ENCODE measurements at regions not wholly inside any gene's neighbourhood (a gene's known extent, or its start where the extent isn't known, plus 50 kb on each side); places are given as distances from the start of the nearest gene placed in this dataset.
"Not testable (repeated sequence)": the region's sequence is repeated elsewhere in the genome, so short reads cannot be mapped to it uniquely, and the experiment has no call there.

DNA sequence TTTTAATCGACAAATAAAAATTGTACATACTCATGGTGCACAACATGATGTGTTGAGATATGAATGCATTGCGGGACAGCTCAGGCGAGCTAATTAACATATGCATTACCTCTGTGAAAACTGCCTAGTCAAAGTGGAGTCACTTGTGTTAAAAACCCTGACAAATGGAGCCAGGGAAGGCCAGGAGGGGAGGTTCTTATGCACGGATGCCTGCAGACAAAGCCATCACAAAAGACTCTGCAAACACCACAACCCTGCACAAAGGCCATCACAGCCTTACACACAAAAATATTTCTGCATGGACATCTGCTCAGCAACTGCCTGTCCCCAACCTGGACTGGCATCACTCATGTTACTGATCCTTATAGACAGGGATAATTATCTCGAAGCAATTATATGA, 204.4 kb upstream of the AJAP1 start:
- no peak for FAIRE-seq

GRCh38 chr1:4452701-4453100, 201.7 kb upstream of the AJAP1 start:
- no peak for FAIRE-seq
- no peak for DNase-seq (ENCODE audit: insufficient read length, low spot score)

More for the DNA sequence above, 204.4 kb upstream of the AJAP1 start:
- DNase-seq (ENCODE audit: insufficient read length, low spot score) = no peak

- FAIRE-seq (no peak), DNase-seq (ENCODE audit: insufficient read length, low spot score) (no peak)
These were observed 194.4 kb upstream of the AJAP1 start for GRCh38 chr1:4460052-4460451.

- no peak for FAIRE-seq
- no peak for DNase-seq (ENCODE audit: insufficient read length, low spot score)
These were observed 193.8 kb upstream of the AJAP1 start for GRCh38 chr1:4460651-4461050.

GRCh38 chr1:4461726-4462290, 192.6 kb upstream of the AJAP1 start:
- no peak for DNase-seq (ENCODE audit: insufficient read length, low spot score)
- no peak for FAIRE-seq

DNA sequence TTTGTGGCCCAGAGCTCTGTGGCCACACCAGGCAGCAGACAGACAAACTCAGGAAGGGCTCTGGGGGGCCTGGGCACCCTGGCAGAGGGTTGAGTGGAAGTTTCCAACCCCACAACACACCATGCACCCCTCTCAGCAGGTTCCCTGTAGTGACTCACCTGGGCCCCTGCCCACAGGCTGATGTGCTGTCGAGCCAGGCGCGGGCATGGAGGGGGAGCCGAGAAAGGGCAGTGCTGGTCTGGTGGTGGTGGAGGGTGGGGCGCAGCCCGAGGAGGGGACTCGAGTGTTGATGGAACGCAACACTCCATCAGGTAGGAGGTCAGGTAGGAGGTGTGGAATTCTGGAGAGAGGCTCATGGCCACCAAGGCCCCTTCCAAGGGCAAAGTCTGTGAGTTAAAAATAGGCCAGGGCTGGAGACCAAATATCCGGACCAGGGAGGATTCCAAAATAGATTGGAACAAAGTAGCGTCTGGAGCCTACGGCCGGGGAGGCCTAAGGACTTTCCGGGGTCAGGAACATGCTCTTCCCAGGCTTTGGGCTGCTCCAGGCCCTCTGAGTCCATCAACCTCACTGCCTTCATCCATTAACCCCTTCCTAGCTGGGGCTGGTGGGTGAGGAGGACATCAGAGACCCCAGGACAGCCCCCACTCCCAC, 191.5 kb upstream of the AJAP1 start:
- no peak for DNase-seq (ENCODE audit: insufficient read length, low spot score)
- no peak for FAIRE-seq

DNA sequence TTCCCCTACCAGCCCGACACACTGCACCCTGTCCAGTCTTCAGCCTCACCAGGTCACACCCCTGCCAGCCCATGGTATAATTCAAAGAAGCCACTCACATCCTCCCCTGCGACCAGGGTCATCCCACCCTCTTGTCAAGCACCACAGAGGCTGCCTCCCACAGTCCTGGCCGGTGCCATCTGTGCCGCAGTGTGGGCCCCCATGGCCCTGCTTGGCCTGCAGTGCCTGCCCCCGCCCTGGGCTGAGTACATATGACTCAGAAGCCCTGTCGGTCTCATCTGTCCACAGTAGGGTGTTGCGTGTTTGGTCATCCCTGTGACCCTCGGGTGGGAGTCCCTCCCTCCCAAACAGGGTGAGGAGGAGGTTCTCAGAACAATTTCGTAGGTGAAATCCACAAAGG, 190.8 kb upstream of the AJAP1 start:
- FAIRE-seq (no peak), DNase-seq (ENCODE audit: insufficient read length, low spot score) (no peak)

DNA sequence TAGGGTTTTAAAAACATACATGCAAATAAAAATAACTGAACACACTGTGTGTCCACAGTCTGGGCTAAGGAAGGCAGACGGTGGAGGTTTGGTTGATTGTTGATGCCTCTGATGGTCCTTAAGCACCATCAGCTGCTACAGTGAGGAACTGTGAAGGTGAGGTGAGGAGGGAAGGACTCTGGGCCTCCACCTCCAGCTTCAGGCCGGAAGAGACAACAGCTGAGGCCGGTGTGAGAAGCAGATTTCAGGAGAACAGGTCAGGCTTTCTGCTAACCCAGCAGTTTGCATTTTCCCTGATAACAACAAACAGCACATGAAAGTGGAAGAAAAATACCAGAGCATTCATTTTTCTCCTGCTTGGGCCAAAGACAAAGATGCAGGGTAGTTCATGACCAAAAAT, 189.9 kb upstream of the AJAP1 start:
- no peak for FAIRE-seq

GRCh38 chr1:4467241-4467640, 187.2 kb upstream of the AJAP1 start:
- FAIRE-seq (no peak), DNase-seq (ENCODE audit: insufficient read length, low spot score) (no peak)

More for the DNA sequence above, 189.9 kb upstream of the AJAP1 start:
- DNase-seq (ENCODE audit: insufficient read length, low spot score) = no peak

DNA sequence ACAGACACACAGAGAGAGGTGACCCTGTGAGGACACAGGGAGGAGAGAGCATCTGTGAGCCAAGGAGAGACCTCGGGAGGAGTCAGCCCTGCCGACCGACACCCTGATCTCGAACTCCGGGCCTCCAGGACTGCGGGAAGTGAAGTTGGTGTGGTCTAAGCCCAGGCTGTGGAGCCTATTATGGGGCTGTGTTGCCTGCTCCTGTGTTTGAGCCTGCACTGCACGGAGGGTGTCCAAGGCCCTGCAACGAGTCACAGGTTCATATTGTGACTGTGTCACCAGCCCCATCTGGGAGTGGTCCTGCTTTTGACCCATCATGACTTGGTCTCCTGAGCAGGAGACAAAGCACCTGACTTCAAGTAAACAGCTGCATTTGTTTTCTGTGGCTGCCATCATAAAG, 186.0 kb upstream of the AJAP1 start:
- FAIRE-seq = no peak
- no peak for DNase-seq (ENCODE audit: insufficient read length, low spot score)

DNA sequence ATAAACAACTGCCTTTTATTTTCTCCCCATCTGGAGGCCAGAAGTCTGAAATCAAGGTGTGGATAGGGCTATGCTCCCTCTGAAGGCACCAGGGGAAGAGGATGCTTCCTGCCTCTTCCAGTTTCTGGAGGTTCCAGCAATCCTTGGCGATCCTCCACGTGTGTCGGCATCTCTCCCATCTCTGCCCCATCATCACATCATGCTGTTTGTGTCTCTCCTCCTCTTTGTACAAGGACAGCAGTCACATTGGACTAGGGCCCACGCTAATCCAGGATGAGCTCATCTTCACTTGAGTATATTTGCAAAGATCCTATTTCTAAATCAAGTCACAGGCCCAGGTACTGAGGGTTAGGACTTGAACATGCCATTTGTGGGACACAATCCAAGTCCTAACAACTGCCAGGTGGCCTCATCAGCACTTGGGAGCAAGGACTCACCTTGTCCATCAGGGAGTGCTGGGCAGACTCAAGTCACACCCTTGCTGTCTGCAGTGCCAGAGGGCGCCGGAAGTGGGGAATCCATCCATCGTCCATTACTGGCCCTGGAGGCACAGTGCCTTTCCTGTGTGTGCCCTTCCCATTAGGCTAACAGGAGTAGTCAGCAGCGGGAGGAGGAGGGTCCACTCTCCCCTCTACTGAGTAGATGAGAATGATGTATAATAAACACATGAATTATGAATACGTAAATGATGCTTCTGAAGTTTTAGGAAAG, 185.4 kb upstream of the AJAP1 start:
- DNase-seq (ENCODE audit: insufficient read length, low spot score) (no peak), FAIRE-seq (no peak)

DNA sequence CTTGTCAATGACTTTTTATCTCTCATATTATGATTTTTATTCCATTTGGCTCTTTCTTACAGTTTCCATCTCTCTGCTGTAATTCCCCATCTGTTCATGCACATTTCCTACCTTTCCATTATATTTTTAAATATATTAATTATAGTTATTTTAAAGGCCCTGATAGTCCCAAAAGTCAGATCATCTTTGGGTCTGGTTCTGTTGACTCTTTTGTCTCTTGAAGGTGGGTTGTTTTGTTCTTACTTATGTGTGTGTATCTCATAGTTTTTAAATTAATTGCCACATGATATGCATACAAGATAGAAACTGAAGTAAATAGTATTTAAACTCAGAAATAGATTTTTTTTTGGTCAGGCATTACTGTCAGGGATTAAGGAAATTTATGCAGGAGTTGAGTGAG, 178.0 kb upstream of the AJAP1 start:
- FAIRE-seq (no peak), DNase-seq (ENCODE audit: insufficient read length, low spot score) (no peak)

GRCh38 chr1:4481451-4481850, 173.0 kb upstream of the AJAP1 start:
- FAIRE-seq (no peak), DNase-seq (ENCODE audit: insufficient read length, low spot score) (no peak)

DNA sequence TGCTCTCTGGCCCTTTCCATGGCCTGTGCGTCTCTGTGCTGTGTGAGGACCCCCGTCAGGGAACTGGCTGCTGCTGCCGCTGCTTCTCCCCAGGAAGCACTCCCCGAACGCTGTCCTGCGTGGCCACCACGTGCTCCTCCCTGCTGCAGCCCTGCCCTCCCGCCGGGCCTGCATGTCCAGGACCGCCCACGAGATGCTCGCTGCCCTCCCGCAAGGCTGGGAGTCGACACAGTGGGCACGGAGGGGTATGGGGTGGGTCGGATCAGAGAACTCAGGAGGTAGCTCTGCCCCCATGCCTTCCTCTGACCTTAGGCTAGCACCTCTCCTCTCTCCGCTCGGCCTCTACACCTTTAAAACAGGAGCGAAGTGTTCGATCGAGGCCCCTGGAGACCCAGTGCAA, 171.9 kb upstream of the AJAP1 start:
- no peak for DNase-seq (ENCODE audit: insufficient read length, low spot score)
- FAIRE-seq = no peak

DNA sequence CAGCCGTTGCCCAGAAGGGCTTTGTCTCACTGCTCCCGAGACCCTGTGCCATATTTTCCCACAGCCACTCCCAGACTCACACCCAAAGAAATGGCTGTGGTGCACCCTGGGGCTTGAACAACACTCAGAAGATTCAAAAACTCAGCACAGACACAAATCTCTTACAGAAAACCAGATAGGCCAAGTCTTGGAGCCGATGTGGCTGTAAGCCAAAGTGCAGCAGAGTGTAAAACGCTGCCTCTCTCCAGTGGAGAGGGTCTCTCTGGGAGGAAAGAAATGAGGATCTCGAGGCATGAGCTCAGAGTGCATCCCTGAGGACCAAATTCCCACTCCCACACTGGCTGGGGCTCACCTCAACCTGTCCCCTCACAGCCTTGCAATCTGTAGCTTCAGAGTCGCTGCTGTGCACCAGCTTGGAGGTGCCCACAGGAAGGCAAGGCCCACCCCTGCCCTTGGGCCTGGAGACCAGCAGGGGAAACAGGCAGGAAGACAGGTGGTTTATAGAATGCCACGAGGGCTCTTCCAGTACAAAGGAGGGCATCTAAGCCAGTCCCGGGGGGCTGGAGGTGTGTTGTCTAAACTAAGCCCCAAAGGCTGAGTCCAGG, 171.3 kb upstream of the AJAP1 start:
- DNase-seq (ENCODE audit: insufficient read length, low spot score) (no peak), FAIRE-seq (no peak)

DNA sequence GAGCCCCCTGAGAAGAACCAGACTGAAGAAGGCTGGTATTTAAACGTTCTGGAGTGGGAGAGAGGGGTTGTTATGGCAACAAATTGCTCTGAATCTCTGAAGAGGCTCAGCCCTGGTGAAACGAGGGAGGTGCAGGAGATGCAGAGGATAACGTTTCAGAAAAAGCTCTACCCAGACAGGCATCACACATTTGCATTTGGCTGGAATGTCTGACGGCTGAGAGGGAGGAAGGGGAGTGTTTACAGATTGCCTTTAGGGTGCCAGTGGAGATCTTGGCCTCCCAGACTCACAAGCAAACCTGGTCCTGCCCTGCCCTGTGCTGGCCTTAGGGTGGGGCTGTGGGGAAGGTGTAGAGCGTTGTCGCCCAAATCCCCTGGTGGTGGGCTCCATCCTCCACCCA, 169.0 kb upstream of the AJAP1 start:
- DNase-seq (ENCODE audit: insufficient read length, low spot score) (no peak), FAIRE-seq (no peak)

DNA sequence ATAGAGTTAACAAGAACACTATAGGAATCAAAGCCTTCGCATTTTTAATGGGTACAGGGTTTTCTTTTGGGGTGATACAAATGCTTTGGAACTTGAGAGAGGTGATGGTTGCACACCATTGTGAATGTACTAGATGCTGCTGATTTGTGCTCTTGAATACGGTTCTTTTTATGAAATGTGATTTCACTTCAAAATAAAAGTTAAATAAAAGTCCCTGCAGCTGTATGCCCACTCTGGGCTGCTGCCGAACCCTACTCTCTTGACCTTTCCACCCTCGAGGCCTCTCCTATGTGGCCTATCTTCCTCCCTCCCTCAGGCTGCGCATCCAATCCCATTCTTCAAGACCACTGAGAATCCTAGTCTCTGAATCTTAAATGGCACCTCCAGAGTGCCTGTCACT, 168.5 kb upstream of the AJAP1 start:
- FAIRE-seq = no peak
- DNase-seq (ENCODE audit: insufficient read length, low spot score) = no peak

- no peak for DNase-seq (ENCODE audit: insufficient read length, low spot score)
These were observed 167.8 kb upstream of the AJAP1 start for GRCh38 chr1:4486408-4487120.

DNA sequence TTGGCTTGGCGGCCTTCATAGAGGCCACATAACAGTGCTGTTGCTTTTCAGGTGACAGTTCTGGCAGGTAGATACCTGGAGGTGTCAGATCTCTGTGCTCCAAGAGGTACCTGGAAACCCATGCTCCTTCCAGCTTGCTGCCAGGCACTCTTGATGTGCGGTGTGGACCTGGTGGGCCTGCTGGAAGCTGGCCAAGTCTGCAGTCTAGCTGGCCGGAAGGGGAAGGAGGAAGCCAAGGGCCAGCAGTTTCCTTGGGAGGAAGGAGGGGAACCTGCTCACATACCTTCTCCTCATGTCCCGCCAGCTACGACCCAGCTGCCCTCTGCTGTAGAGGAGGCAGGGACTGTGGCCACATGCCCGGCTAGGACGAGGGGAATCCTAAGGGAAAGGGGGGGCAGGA, 166.4 kb upstream of the AJAP1 start:
- DNase-seq (ENCODE audit: insufficient read length, low spot score) (no peak), FAIRE-seq (no peak)

More at GRCh38 chr1:4486408-4487120, 167.8 kb upstream of the AJAP1 start:
- FAIRE-seq = no peak

GRCh38 chr1:4489486-4489885, 164.9 kb upstream of the AJAP1 start:
- DNase-seq (ENCODE audit: insufficient read length, low spot score) (no peak), FAIRE-seq (no peak)

GRCh38 chr1:4489992-4490391, 164.4 kb upstream of the AJAP1 start:
- not testable (repeated sequence) for FAIRE-seq; DNase-seq (ENCODE audit: insufficient read length, low spot score)

All from GM19239 (cell line).